Ishikawa (cell line): ENCODE measurements at regions not wholly inside any gene's neighbourhood (a gene's known extent, or its start where the extent isn't known, plus 50 kb on each side); places are given as distances from the start of the nearest gene placed in this dataset.

Experiments used
- CEBPB ChIP-seq: IDR thresholded peaks from 2 replicates; pipeline ENCODE4 v1.6.1; 2012
- CREB1 ChIP-seq: IDR thresholded peaks from 2 replicates; pipeline ENCODE4 v1.6.1; 2012; ENCODE audit warnings: low read depth
- MAX ChIP-seq: IDR thresholded peaks from 2 replicates; pipeline ENCODE4 v1.6.1; 2012
- NFIC ChIP-seq: IDR thresholded peaks from 2 replicates; pipeline ENCODE4 v1.6.1; 2012
- RAD21 ChIP-seq: IDR thresholded peaks from 2 replicates; pipeline ENCODE4 v1.6.1; 2012; ENCODE audit warnings: low read depth
- REST ChIP-seq: IDR thresholded peaks from 2 replicates; pipeline ENCODE4 v1.6.1; 2012; ENCODE audit warnings: low read depth, mild to moderate bottlenecking
- USF1 ChIP-seq: IDR thresholded peaks from 2 replicates; pipeline ENCODE4 v1.6.1; 2012
- YY1 ChIP-seq: IDR thresholded peaks from 2 replicates; pipeline ENCODE4 v1.6.1; 2012; ENCODE audit warnings: low read depth

GRCh38 chr13:33445024-33445423, 159.5 kb upstream of the STARD13 start:
- TF ChIP-seq CEBPB (no peak), USF1 (no peak), RAD21 (no peak), YY1 (no peak), MAX (no peak), CREB1 (no peak), NFIC (no peak), REST (no peak)
